H1 (cell line): ENCODE measurements at regions not wholly inside any gene's neighbourhood (a gene's known extent, or its start where the extent isn't known, plus 50 kb on each side); places are given as distances from the start of the nearest gene placed in this dataset.

Experiments used
- CTCF ChIA-PET: fragments of 300-600 bp; sonication (Branson Sonifier 250); formaldehyde crosslinking; loops from one replicate; lab custom pipeline; 2021; ENCODE audit not compliant: partially characterized antibody; lab: Charles Lee
- POLR2A ChIA-PET: fragments of 300-600 bp; sonication (Branson Sonifier 250); formaldehyde crosslinking; loops from one replicate; lab custom pipeline; 2021; ENCODE audit warnings: inconsistent platforms; ENCODE audit not compliant: partially characterized antibody; lab: Charles Lee
- DNase-seq, 2 experiments: peaks; one replicate each; pipeline versions ENCODE4 v3.0.0 to v3.0.0-alpha.2; 2010 to 2022; ENCODE audit warnings: low spot score in 2 of 2, low read depth in 1 of 2, mixed read lengths in 1 of 2
- FAIRE-seq: peaks from 2 replicates; lab custom pipeline; 2011; peaks lifted over from hg19 to GRCh38; lab: Jason Lieb, UNC
- H2AFZ ChIP-seq: 2 replicates; pipeline ENCODE4 v1.8.1; 2012; ENCODE audit warnings: low read length, inconsistent platforms
- H2AK5ac ChIP-seq: 2 replicates; pipeline ENCODE4 v1.6.1; 2013; ENCODE audit warnings: low read depth, low read length
- H2BK120ac ChIP-seq: replicated peaks from 2 replicates; pipeline ENCODE3; 2013; ENCODE audit warnings: low read depth, low read length, inconsistent platforms
- H2BK12ac ChIP-seq: 2 replicates; pipeline ENCODE4 v1.6.1; 2013; ENCODE audit warnings: low read depth, low read length
- H2BK15ac ChIP-seq: 2 replicates; pipeline ENCODE4 v1.6.1; 2013; ENCODE audit warnings: low read length
- H2BK20ac ChIP-seq: 2 replicates; pipeline ENCODE4 v1.6.1; 2013; ENCODE audit warnings: low read length
- H2BK5ac ChIP-seq: 2 replicates; pipeline ENCODE4 v1.6.1; 2013; ENCODE audit warnings: low read depth, low read length
- H3K14ac ChIP-seq: 2 replicates; pipeline ENCODE4 v1.6.1; 2013; ENCODE audit warnings: inconsistent platforms; ENCODE audit not compliant: insufficient read length
- H3K18ac ChIP-seq: 2 replicates; pipeline ENCODE4 v1.6.1; 2013; ENCODE audit warnings: low read length; ENCODE audit errors: extremely low read depth
- H3K23ac ChIP-seq: 2 replicates; pipeline ENCODE4 v1.6.1; 2013; ENCODE audit warnings: inconsistent platforms; ENCODE audit not compliant: insufficient read length
- H3K23me2 ChIP-seq: 2 replicates; pipeline ENCODE4 v1.6.1; 2013; ENCODE audit warnings: low read depth, low read length
- H3K27ac ChIP-seq: 2 replicates; pipeline ENCODE4 v1.6.1; 2011; ENCODE audit warnings: low read depth, low read length, inconsistent platforms
- H3K27me3 ChIP-seq, 4 experiments: replicated peaks in 1 of 4; 1 replicate in 1 of 4; 2 replicates in 3 of 4; pipeline versions ENCODE4 v1.6.1 to v1.8.1; 2011 to 2013; ENCODE audit warnings: low read length in 3 of 4, mild to moderate bottlenecking in 3 of 4, inconsistent platforms in 2 of 4, mixed read lengths in 2 of 4, moderate library complexity in 1 of 4; ENCODE audit not compliant: control insufficient read depth in 3 of 4, insufficient read depth in 3 of 4; ENCODE audit errors: extremely low read depth in 1 of 4
- H3K36me3 ChIP-seq, 4 experiments: 2 replicates each; pipeline versions ENCODE4 v1.6.1 to v1.8.1; 2011 to 2013; ENCODE audit warnings: mild to moderate bottlenecking in 4 of 4, low read length in 3 of 4, moderate library complexity in 2 of 4, control low read depth in 1 of 4, inconsistent platforms in 1 of 4; ENCODE audit not compliant: insufficient read depth in 4 of 4, control insufficient read depth in 2 of 4
- H3K4ac ChIP-seq: replicated peaks from 2 replicates; pipeline ENCODE3; 2013; ENCODE audit warnings: low read length, low read depth, mixed read lengths, inconsistent platforms; ENCODE audit not compliant: insufficient read length
- H3K4me1 ChIP-seq, 4 experiments: replicated peaks in 1 of 4; 1 replicate in 1 of 4; 2 replicates in 3 of 4; pipeline versions ENCODE4 v1.6.1 to v1.8.1; 2011 to 2013; ENCODE audit warnings: low read length in 3 of 4, inconsistent platforms in 2 of 4, mixed read lengths in 1 of 4; ENCODE audit not compliant: insufficient read depth in 4 of 4, control insufficient read depth in 3 of 4
- H3K4me2 ChIP-seq, 2 experiments: 2 replicates each; pipeline versions ENCODE4 v1.6.1 to v1.8.1; 2011 to 2013; ENCODE audit warnings: low read depth in 2 of 2, low read length in 2 of 2, control low read depth in 1 of 2, inconsistent platforms in 1 of 2, mild to moderate bottlenecking in 1 of 2; ENCODE audit not compliant: insufficient read depth in 1 of 2
- H3K4me3 ChIP-seq, 4 experiments: fragments of 200-600, 300-600 bp in 1 of 4; sonication (generic), shearing (Covaris generic), sonication (Bioruptor Twin) in 1 of 4; 2 replicates each; pipeline versions ENCODE4 v1.5.1 to v1.8.1; 2011 to 2016; ENCODE audit warnings: low read length in 4 of 4, low read depth in 3 of 4, control low read depth in 2 of 4, inconsistent platforms in 2 of 4, mild to moderate bottlenecking in 2 of 4, mixed read lengths in 1 of 4, moderate library complexity in 1 of 4; ENCODE audit not compliant: insufficient read depth in 2 of 4; ENCODE audit errors: extremely low read depth in 1 of 4
- H3K56ac ChIP-seq: replicated peaks from 2 replicates; pipeline ENCODE3; 2013; ENCODE audit warnings: low read depth, mild to moderate bottlenecking, mixed read lengths, low read length, inconsistent platforms; ENCODE audit not compliant: insufficient read length
- H3K79me1 ChIP-seq: 2 replicates; pipeline ENCODE4 v1.6.1; 2013; ENCODE audit warnings: low read depth, low read length, control low read depth
- H3K79me2 ChIP-seq, 2 experiments: 2 replicates each; pipeline versions ENCODE4 v1.6.1 to v1.8.1; 2012 to 2013; ENCODE audit warnings: low read length in 2 of 2, mild to moderate bottlenecking in 2 of 2, inconsistent platforms in 1 of 2; ENCODE audit not compliant: insufficient read depth in 2 of 2, control insufficient read depth in 1 of 2
- H3K9ac ChIP-seq, 4 experiments: replicated peaks in 1 of 4; 1 replicate in 1 of 4; 2 replicates in 3 of 4; pipeline versions ENCODE4 v1.6.1 to v1.8.1; 2011 to 2013; ENCODE audit warnings: low read depth in 3 of 4, low read length in 3 of 4, control low read depth in 2 of 4, mild to moderate bottlenecking in 2 of 4, moderate library complexity in 2 of 4, inconsistent platforms in 1 of 4; ENCODE audit errors: extremely low read depth in 1 of 4
- H3K9me3 ChIP-seq, 2 experiments: 2 replicates each; pipeline versions ENCODE4 v1.6.1 to v1.8.1; 2012 to 2013; ENCODE audit warnings: mild to moderate bottlenecking in 2 of 2, moderate library complexity in 2 of 2, control low read depth in 1 of 2, inconsistent platforms in 1 of 2, low read depth in 1 of 2, low read length in 1 of 2, mixed read lengths in 1 of 2; ENCODE audit not compliant: insufficient read depth in 2 of 2
- H4K20me1 ChIP-seq, 2 experiments: replicated peaks in 1 of 2; 2 replicates each; pipeline versions ENCODE3 to v1.8.1; 2011 to 2013; ENCODE audit warnings: inconsistent platforms in 2 of 2, low read length in 2 of 2, mild to moderate bottlenecking in 1 of 2; ENCODE audit not compliant: insufficient read depth in 2 of 2, control insufficient read depth in 1 of 2
- H4K5ac ChIP-seq: 2 replicates; pipeline ENCODE4 v1.6.1; 2013; ENCODE audit warnings: low read length, low read depth, mixed read lengths, inconsistent platforms; ENCODE audit not compliant: insufficient read length
- H4K8ac ChIP-seq: 2 replicates; pipeline ENCODE4 v1.8.0; 2013; ENCODE audit warnings: mild to moderate bottlenecking, moderate library complexity, low read length, inconsistent platforms; ENCODE audit not compliant: insufficient read depth; ENCODE audit errors: extremely low read depth
- H4K91ac ChIP-seq: replicated peaks from 2 replicates; pipeline ENCODE3; 2013; ENCODE audit warnings: low read length, mixed read lengths, inconsistent platforms; ENCODE audit not compliant: insufficient read length
- KDM1A ChIP-seq: fragments of 200-600, 300-600 bp; sonication (generic); IDR thresholded peaks from 2 replicates; pipeline ENCODE4 v1.7.1; 2016; ENCODE audit warnings: mild to moderate bottlenecking, low read length, borderline replicate concordance
- RAD21 ChIP-seq, 2 experiments: IDR thresholded peaks in 1 of 2; conservative IDR thresholded peaks in 1 of 2; 2 replicates each; pipeline ENCODE4 v1.6.1; 2011; ENCODE audit warnings: low read depth in 2 of 2, low read length in 2 of 2, improper control_type of control experiment in 1 of 2, inconsistent platforms in 1 of 2, mild to moderate bottlenecking in 1 of 2, moderate library complexity in 1 of 2
- WGBS, 2 experiments: shearing (Covaris generic) in 1 of 2; methylation state at CpG; one replicate each; pipeline versions ENCODE4 v1.1.6 to v1.1.7; 2013 to 2015; ENCODE audit warnings: low lambda C conversion rate in 2 of 2, mixed read lengths in 2 of 2, inconsistent platforms in 1 of 2, low coverage in 1 of 2, missing lambda C conversion rate in 1 of 2; ENCODE audit not compliant: insufficient replicate concordance in 2 of 2, insufficient coverage in 1 of 2, insufficient read length in 1 of 2; ENCODE audit errors: extremely low coverage in 1 of 2, missing lambda C conversion rate in 1 of 2; 5-methylcytosine and 5-hydroxymethylcytosine counted together

DNA sequence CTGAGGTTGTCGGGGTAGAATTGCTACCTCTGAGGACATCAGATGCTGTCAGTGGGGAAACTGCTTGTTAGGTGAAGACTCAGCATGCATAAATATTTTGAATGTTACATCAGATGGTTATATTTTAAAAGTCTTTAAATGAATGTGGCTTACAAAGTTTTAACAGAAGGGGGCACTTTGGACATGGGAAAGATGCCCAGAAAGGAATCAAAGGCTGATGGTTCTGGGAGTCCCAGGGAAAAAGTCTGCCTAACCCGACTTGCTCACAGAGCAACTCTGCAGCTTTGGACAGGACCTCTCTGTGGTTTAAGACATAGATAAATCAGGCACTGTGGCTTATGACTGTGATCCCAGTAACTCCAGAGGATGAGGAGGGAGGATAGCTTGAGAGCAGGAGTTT is 474.9 kb downstream of the ATP23 start:
- H2AFZ ChIP-seq, result peak overlapping the region; percentile 90; the same call in 1 of the 2 replicates
- peaks cover 2 to 7% (median 4%) of the 10 kb centered on the region in 4 experiments; a peak in 4 of 7 replicates for H3K4me1 ChIP-seq
- H4K8ac ChIP-seq, result no peak overlapping the region
- H3K23me2 ChIP-seq, result no peaks in the 10 kb centered on the region
- H2BK120ac ChIP-seq, result no peak overlapping the region
- H4K91ac ChIP-seq, result no peak overlapping the region
- H2BK20ac ChIP-seq, result no peak overlapping the region
- 0 out of 7 replicates have a peak, but pooled peaks cover 0 to 2% (median 0%) of the 10 kb centered on the region in 4 experiments for H3K27me3 ChIP-seq
- H3K4me2 ChIP-seq, result no peak overlapping the region
- no peak overlapping the region for H3K14ac ChIP-seq
- no peak overlapping the region for H3K4me3 ChIP-seq
- ChIA-PET CTCF (interaction anchor here (0.9 to 1.8 kb wide), 5 partner anchors 12 to 425 kb away, joined by 3 to 9 read pairs (median 3); no protein-coding TSS in a partner anchor), POLR2A (interaction anchor here (1.2 kb wide), 1 partner anchor 9 kb away, joined by 4 read pairs; no protein-coding TSS in a partner anchor)
- H2BK5ac ChIP-seq, result no peak overlapping the region
- H3K79me1 ChIP-seq, result no peaks in the 10 kb centered on the region
- no peaks in the 10 kb centered on the region for H3K79me2 ChIP-seq
- H4K5ac ChIP-seq, result no peak overlapping the region
- peak overlapping the region; percentile 53; the same call in 1 of the 2 replicates for H2BK12ac ChIP-seq
- H3K9ac ChIP-seq, result no peak overlapping the region
- no peak overlapping the region for H2BK15ac ChIP-seq
- TF ChIP-seq RAD21 (IDR thresholded peaks at IDR 0.05 in 1 of 2, conservative IDR thresholded peaks at IDR 0.05 in 1 of 2; ENCODE audit: low read depth in 2 of 2, low read length in 2 of 2) (0 out of 4 replicates have a peak, but pooled peaks of 1 of the 2 experiments have one; percentile 31), KDM1A (no peak)
- H3K18ac ChIP-seq, result no peak overlapping the region
- no peak overlapping the region for H3K27ac ChIP-seq
- no peak for FAIRE-seq
- H3K4ac ChIP-seq, result no peak overlapping the region
- no peak overlapping the region for H2AK5ac ChIP-seq
- DNase-seq, result no peak
- WGBS, 2 experiments, result 81% methylated on average over 2 of the region's 2 CpGs; no CpG with 5 or more reads in 1 of the 2 experiments
- H3K56ac ChIP-seq, result no peak overlapping the region
- H4K20me1 ChIP-seq, result no peaks in the 10 kb centered on the region
- no peaks in the 10 kb centered on the region for H3K36me3 ChIP-seq
- H3K9me3 ChIP-seq, result no peaks in the 10 kb centered on the region
- H3K23ac ChIP-seq, result no peak overlapping the region
